Adrenal gland (tissue), 9 donors: ENCODE measurements at regions not wholly inside any gene's neighbourhood (a gene's known extent, or its start where the extent isn't known, plus 50 kb on each side); places are given as distances from the start of the nearest gene placed in this dataset.

ENCODE experiments used
- DNase-seq, 7 donors: peaks; one replicate each; pipeline ENCODE4 v3.0.0-alpha.2; 2019 to 2020
- H3K27ac ChIP-seq, 5 donors: fragments of 200-600 bp; sonication (generic) in 4 of 5; 1 replicate in 3 of 5; 2 replicates in 2 of 5; pipeline versions ENCODE4 v1.5.1 to v1.8.0; 2016 to 2020; ENCODE audit warnings: mild to moderate bottlenecking in 1 of 5
- H3K27me3 ChIP-seq: fragments of 200-600 bp; 2 replicates; pipeline ENCODE4 v1.8.0; 2021
- H3K36me3 ChIP-seq, 2 donors: fragments of 200-600 bp; replicated peaks in 1 of 2; 1 replicate in 1 of 2; 2 replicates in 1 of 2; pipeline versions ENCODE4 v1.5.1 to v1.8.0; 2018 to 2022
- H3K4me1 ChIP-seq, 2 donors: fragments of 200-600 bp; replicated peaks in 1 of 2; 1 replicate in 1 of 2; 2 replicates in 1 of 2; pipeline versions ENCODE4 v1.5.1 to v1.8.0; 2018 to 2021
- H3K4me3 ChIP-seq, 4 donors: fragments of 200-600 bp; sonication (generic) in 3 of 4; one replicate each; pipeline ENCODE4 v1.5.1; 2016 to 2018
- H3K9me3 ChIP-seq, 3 donors: fragments of 200-600 bp; sonication (generic) in 1 of 3; replicated peaks in 1 of 3; 1 replicate in 2 of 3; 2 replicates in 1 of 3; pipeline versions ENCODE4 v1.5.1 to v1.8.0; 2016 to 2021
- POLR2A ChIP-seq, 2 donors: fragments of 450-650 bp; IDR thresholded peaks; one replicate each; pipeline ENCODE4 v1.6.1; 2017; ENCODE audit warnings: antibody characterized with exemption in 2 of 2, mild to moderate bottlenecking in 2 of 2, moderate library complexity in 1 of 2
- WGBS, 4 donors: extraction: QIAGEN DNeasy Blood & Tissue Kit in 2 of 4; methylation state at CpG; one replicate each; pipeline versions ENCODE4 v1.1.5 to v1.1.7; 2013 to 2017; 5-methylcytosine and 5-hydroxymethylcytosine counted together
- intact Hi-C, 2 donors: fragments of 100-400 bp; cut with DNase I; formaldehyde crosslinking; loops; one replicate each; pipeline versions ENCODE4 v1.14.1 to v1.15.0; 2022 to 2023
- TF ChIP-seq, protein P1 (sequence below), 6 experiments: fragments of 450-650 bp in 4 of 6; fragments of 200-600 bp in 2 of 6; sonication (generic) in 1 of 6; IDR thresholded peaks; 1 replicate in 5 of 6; 2 replicates in 1 of 6; pipeline versions ENCODE4 v1.5.1 to v1.8.0; 2016 to 2021; ENCODE audit warnings: antibody characterized with exemption in 6 of 6, mild to moderate bottlenecking in 2 of 6, moderate library complexity in 1 of 6
- donor health status: healthy with polysubstance abuse.
- donor health status: Bipolar disorder and iron deficiency.
- donor health status: DM: yes; HTN: yes; CAD: no.
- donor health status: DM: no; HTN: no; CAD: no.
- donor health status: DM: no; HTN: no; CAD: no.

DNA sequence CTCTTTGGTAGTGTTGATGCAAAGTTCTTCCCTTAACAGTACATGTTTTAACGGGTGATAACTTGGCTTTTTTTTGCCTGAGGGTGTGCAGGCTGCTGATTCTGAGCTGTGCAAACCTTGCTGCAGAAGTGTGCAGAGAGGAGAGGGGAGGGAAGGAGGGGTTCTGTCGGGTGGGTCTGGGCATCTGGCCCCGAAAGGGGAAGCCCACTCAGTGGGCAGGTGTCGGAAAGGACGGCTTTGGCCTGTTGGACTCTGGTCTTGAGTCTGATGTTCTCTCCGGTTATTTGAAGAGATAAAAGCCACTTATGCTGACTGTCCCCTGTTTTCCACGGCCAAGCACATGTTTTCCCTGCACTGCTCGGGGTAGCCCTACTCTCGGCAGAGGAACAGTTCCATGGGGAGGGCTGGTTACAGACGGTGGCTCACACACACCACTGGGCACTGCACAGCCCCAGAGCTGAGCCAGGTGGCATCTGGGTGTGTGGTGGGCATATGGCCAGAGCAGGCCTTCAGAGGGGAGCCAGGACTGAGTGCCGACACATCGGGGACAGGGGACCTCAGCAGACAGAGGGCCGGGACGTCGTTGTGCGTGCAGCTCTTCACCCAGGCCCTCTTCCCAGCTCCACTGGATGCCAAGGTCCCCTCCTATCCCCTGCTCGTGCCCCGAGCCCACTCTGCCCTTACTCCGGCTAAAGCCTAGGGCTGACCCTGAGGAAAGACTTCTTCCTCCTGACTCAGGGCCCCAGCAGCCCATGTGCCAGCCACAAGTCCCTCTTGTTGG lies 93.2 kb downstream of the TEX29 start:
- WGBS, 4 donors: 64 to 74% (median 70%) methylated on average over 14 to 19 of the region's 19 CpGs
- H3K9me3 ChIP-seq: no peaks in the 10 kb centered on the region
- H3K4me3 ChIP-seq: no peak overlapping the region
- H3K27ac ChIP-seq: no peak overlapping the region
- no peak for TF ChIP-seq POLR2A (IDR thresholded peaks at IDR 0.05)
- TF ChIP-seq, protein P1, sequence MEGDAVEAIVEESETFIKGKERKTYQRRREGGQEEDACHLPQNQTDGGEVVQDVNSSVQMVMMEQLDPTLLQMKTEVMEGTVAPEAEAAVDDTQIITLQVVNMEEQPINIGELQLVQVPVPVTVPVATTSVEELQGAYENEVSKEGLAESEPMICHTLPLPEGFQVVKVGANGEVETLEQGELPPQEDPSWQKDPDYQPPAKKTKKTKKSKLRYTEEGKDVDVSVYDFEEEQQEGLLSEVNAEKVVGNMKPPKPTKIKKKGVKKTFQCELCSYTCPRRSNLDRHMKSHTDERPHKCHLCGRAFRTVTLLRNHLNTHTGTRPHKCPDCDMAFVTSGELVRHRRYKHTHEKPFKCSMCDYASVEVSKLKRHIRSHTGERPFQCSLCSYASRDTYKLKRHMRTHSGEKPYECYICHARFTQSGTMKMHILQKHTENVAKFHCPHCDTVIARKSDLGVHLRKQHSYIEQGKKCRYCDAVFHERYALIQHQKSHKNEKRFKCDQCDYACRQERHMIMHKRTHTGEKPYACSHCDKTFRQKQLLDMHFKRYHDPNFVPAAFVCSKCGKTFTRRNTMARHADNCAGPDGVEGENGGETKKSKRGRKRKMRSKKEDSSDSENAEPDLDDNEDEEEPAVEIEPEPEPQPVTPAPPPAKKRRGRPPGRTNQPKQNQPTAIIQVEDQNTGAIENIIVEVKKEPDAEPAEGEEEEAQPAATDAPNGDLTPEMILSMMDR (IDR thresholded peaks at IDR 0.05): no peak
- H3K36me3 ChIP-seq: no peaks in the 10 kb centered on the region
- intact Hi-C loops: no loop called here
- peaks cover 8% of the 10 kb centered on the region for H3K27me3 ChIP-seq
- no peak for DNase-seq
- H3K4me1 ChIP-seq: no peaks in the 10 kb centered on the region

DNA sequence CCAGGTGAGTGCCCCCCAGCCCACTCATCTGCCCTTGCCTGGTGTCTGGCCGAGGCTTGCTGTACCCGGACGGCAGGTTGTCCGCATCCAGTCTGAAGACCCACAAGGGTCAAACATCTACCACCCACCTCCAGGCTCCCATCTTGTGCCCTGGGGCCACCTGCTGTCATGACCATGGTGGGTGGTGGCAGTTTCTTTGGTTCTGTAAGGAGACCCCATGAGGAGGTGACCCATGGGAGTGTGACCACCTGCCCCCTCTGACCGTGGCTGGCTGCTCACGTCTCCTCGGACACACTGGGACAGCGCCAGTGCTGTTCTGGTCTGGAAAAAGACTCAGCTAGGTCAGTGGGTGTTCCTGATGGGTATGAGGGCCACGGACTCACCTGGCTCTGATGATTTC lies 93.9 kb downstream of the TEX29 start:
- Histone ChIP-seq H3K27me3 (peaks cover 8% of the 10 kb centered on the region), H3K9me3 (no peaks in the 10 kb centered on the region), H3K36me3 (no peaks in the 10 kb centered on the region), H3K4me3 (no peak overlapping the region), H3K4me1 (no peaks in the 10 kb centered on the region), H3K27ac (no peak overlapping the region)
- 77 to 87% (median 81%) methylated on average over 8 to 9 of the region's 9 CpGs for WGBS, 4 donors
- DNase-seq: no peak
- TF ChIP-seq, protein P1 (IDR thresholded peaks at IDR 0.05): no peak
- no peak for TF ChIP-seq POLR2A (IDR thresholded peaks at IDR 0.05)
- intact Hi-C loops: no loop called here

DNA sequence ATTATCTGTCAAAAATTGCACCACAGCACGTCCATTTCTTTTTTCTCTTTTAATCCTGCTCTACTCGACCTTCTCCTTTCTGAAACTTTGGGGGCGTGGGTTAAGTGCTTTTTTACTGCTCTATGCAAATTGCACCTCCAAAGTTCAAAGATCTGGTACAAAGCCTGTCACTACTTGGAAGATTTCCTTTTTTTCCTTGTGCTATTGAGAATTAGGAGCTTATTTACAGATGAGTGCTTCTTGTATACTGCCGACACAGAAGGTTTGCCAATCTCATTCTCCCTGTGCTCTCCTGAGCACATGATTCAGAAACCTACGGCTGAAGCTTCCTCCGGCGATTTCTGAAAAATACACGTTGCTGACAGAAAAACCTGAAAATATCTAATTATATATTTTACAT lies 94.8 kb downstream of the TEX29 start:
- 61 to 66% (median 64%) methylated on average over 8 of the region's 8 CpGs for whole genome bisulfite sequencing, 4 donors
- H3K9me3 ChIP-seq: no peaks in the 10 kb centered on the region
- no peak overlapping the region for H3K4me3 ChIP-seq
- H3K4me1 ChIP-seq: no peaks in the 10 kb centered on the region
- no peaks in the 10 kb centered on the region for H3K36me3 ChIP-seq
- H3K27ac ChIP-seq: no peak overlapping the region
- TF ChIP-seq POLR2A (IDR thresholded peaks at IDR 0.05): no peak
- TF ChIP-seq, protein P1 (IDR thresholded peaks at IDR 0.05): no peak
- no peak for DNase-seq
- peaks cover 8% of the 10 kb centered on the region for H3K27me3 ChIP-seq
- intact Hi-C loops: no loop called here

DNA sequence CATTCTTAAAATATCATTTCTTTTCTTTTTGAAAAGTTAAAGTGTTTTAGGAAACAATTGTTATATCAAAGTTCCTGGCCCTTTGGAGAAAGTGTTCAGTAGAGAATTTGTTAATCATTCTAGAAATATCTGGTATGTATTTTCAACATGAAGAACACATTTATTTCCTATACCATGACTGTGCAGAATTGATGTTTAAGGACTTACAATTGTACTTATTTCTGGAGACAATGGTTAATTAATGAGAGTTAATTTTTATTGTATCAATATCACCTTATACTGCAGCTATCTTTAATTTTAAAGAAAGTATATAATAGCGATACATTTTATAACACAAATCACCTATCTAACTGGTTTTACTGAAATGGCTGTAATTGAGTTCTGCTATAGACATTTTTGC lies 95.3 kb downstream of the TEX29 start:
- no peaks in the 10 kb centered on the region for H3K36me3 ChIP-seq
- 86 to 94% (median 90%) methylated on average over 1 of the region's 1 CpG for WGBS, 4 donors
- TF ChIP-seq, protein P1 (IDR thresholded peaks at IDR 0.05): no peak
- TF ChIP-seq POLR2A (IDR thresholded peaks at IDR 0.05): no peak
- H3K27me3 ChIP-seq: peaks cover 8% of the 10 kb centered on the region
- no peaks in the 10 kb centered on the region for H3K9me3 ChIP-seq
- H3K4me3 ChIP-seq: no peak overlapping the region
- intact Hi-C loops: no loop called here
- H3K4me1 ChIP-seq: no peaks in the 10 kb centered on the region
- no peak overlapping the region for H3K27ac ChIP-seq
- DNase-seq: no peak
